Cardiac muscle cell (in vitro differentiated cells and primary cell): ENCODE measurements at regions not wholly inside any gene's neighbourhood (a gene's known extent, or its start where the extent isn't known, plus 50 kb on each side); places are given as distances from the start of the nearest gene placed in this dataset.
"Not testable (repeated sequence)": the region's sequence is repeated elsewhere in the genome, so short reads cannot be mapped to it uniquely, and the experiment has no call there.

Experiments used
- DNase-seq, 2 donors: peaks; one replicate each; pipeline versions ENCODE4 v3.0.0 to v3.0.0-alpha.2; 2010 to 2017; ENCODE audit warnings: low read depth in 1 of 2, low spot score in 1 of 2
- H3K27ac ChIP-seq: fragments of 200-600 bp; sonication (generic); 2 replicates; pipeline ENCODE4 v1.5.1; 2016
- H3K27me3 ChIP-seq: fragments of 200-600 bp; sonication (generic); 2 replicates; pipeline ENCODE4 v1.6.0; 2016; ENCODE audit warnings: control low read depth
- H3K36me3 ChIP-seq: fragments of 200-600 bp; sonication (generic); 2 replicates; pipeline ENCODE4 v1.5.1; 2016; ENCODE audit warnings: control low read depth
- H3K4me1 ChIP-seq: fragments of 200-600 bp; sonication (generic); 2 replicates; pipeline ENCODE4 v1.8.1; 2017; ENCODE audit warnings: low read depth, mild to moderate bottlenecking, mixed run types
- H3K4me3 ChIP-seq: fragments of 200-600 bp; sonication (generic); 2 replicates; pipeline ENCODE4 v1.5.1; 2016; ENCODE audit warnings: mild to moderate bottlenecking
- H3K9me3 ChIP-seq: fragments of 200-600 bp; sonication (generic); 2 replicates; pipeline ENCODE4 v1.5.1; 2017; ENCODE audit warnings: low read depth, mild to moderate bottlenecking, control low read depth
- CTCF ChIP-seq: IDR thresholded peaks from 2 replicates; pipeline ENCODE4 v1.5.1; 2012; ENCODE audit warnings: low read depth, mild to moderate bottlenecking, low read length

- no peaks in the 10 kb centered on the region for H3K27me3 ChIP-seq
- H3K9me3 ChIP-seq: no peaks in the 10 kb centered on the region
- no peak for DNase-seq
- H3K4me3 ChIP-seq: no peak overlapping the region
- no peak overlapping the region for H3K27ac ChIP-seq
- no peak for TF ChIP-seq CTCF
- H3K36me3 ChIP-seq: no peaks in the 10 kb centered on the region
- H3K4me1 ChIP-seq: no peaks in the 10 kb centered on the region
These were observed 260.6 kb downstream of the TRIML1 start for GRCh38 chr4:188399834-188400233.

GRCh38 chr4:188400451-188400850 lies 261.2 kb downstream of the TRIML1 start:
- Histone ChIP-seq H3K27ac (no peak overlapping the region), H3K4me1 (no peaks in the 10 kb centered on the region), H3K4me3 (no peak overlapping the region), H3K27me3 (no peaks in the 10 kb centered on the region), H3K9me3 (no peaks in the 10 kb centered on the region), H3K36me3 (no peaks in the 10 kb centered on the region)
- TF ChIP-seq CTCF: no peak
- peak in 1 of 2 donors; percentile 42 for DNase-seq

- DNase-seq: peak in 1 of 2 donors; percentile 15
- no peak overlapping the region for H3K27ac ChIP-seq
These were observed 264.0 kb downstream of the TRIML1 start for GRCh38 chr4:188403272-188403671.

GRCh38 chr4:188405071-188405835 lies 266.0 kb downstream of the TRIML1 start:
- H3K36me3 ChIP-seq, H3K4me3 ChIP-seq, H3K27me3 ChIP-seq, H3K27ac ChIP-seq, H3K9me3 ChIP-seq: not testable (repeated sequence)
- peak in 1 of 2 donors; percentile 82 for DNase-seq
- peaks cover 10% of the 10 kb centered on the region for H3K4me1 ChIP-seq

More at GRCh38 chr4:188403272-188403671, 264.0 kb downstream of the TRIML1 start:
- Histone ChIP-seq H3K4me3 (no peak overlapping the region), H3K36me3 (no peaks in the 10 kb centered on the region), H3K27me3 (no peaks in the 10 kb centered on the region), H3K4me1 (peaks cover 7% of the 10 kb centered on the region), H3K9me3 (no peaks in the 10 kb centered on the region)
- TF ChIP-seq CTCF: no peak

- Histone ChIP-seq H3K27me3 (no peaks in the 10 kb centered on the region), H3K4me3 (no peak overlapping the region), H3K4me1 (peaks cover 10% of the 10 kb centered on the region), H3K36me3 (no peaks in the 10 kb centered on the region), H3K27ac (peak overlapping the region; percentile 58), H3K9me3 (no peaks in the 10 kb centered on the region)
- TF ChIP-seq CTCF: no peak
- DNase-seq: peak in 1 of 2 donors; percentile 68
These were observed 269.2 kb downstream of the TRIML1 start for GRCh38 chr4:188408244-188409030.

GRCh38 chr4:188409851-188410250 lies 270.6 kb downstream of the TRIML1 start:
- no peak overlapping the region for H3K4me3 ChIP-seq
- no peak overlapping the region for H3K27ac ChIP-seq
- no peak for DNase-seq
- TF ChIP-seq CTCF: no peak
- no peaks in the 10 kb centered on the region for H3K27me3 ChIP-seq
- H3K4me1 ChIP-seq: peaks cover 10% of the 10 kb centered on the region
- H3K36me3 ChIP-seq: no peaks in the 10 kb centered on the region
- H3K9me3 ChIP-seq: no peaks in the 10 kb centered on the region
